ENCODE measurements at regions not wholly inside any gene's neighbourhood (a gene's known extent, or its start where the extent isn't known, plus 50 kb on each side); places are given as distances from the start of the nearest gene placed in this dataset.

DNA sequence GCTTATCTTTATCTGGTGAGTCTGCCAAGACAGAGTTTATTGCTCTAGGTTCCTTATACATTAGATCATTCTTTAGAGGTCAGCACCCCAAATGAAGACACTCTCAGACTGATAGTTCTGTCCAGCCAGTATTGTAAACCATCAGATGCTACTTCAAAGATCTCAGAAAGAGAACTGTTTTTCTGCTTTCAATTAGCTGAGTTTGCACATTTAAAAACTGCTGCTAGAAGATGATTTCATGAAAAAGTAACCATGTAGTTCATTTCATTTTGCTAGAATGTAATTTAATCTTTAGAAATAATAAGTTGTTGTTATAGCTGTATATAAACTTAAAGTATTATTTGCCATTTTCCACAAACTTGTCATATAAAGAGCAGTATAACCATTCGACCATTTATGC, 344.5 kb upstream of the ATP5MC3 start:
- TF ChIP-seq GLIS3 (CRISPR knock-in tag; IDR thresholded peaks at IDR 0.05) (no peak), ZFP3 (CRISPR knock-in tag; IDR thresholded peaks at IDR 0.05) (no peak), TCF4 (CRISPR knock-in tag; IDR thresholded peaks at IDR 0.05; ENCODE audit: borderline replicate concordance) (no peak), ZNF8 (CRISPR knock-in tag; IDR thresholded peaks at IDR 0.05) (no peak), CSDC2 (CRISPR knock-in tag; IDR thresholded peaks at IDR 0.05) (no peak)
- TF ChIP-seq, protein P1, sequence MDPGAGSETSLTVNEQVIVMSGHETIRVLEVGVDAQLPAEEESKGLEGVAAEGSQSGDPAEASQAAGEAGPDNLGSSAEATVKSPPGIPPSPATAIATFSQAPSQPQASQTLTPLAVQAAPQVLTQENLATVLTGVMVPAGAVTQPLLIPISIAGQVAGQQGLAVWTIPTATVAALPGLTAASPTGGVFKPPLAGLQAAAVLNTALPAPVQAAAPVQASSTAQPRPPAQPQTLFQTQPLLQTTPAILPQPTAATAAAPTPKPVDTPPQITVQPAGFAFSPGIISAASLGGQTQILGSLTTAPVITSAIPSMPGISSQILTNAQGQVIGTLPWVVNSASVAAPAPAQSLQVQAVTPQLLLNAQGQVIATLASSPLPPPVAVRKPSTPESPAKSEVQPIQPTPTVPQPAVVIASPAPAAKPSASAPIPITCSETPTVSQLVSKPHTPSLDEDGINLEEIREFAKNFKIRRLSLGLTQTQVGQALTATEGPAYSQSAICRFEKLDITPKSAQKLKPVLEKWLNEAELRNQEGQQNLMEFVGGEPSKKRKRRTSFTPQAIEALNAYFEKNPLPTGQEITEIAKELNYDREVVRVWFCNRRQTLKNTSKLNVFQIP (CRISPR knock-in tag; IDR thresholded peaks at IDR 0.05; ENCODE audit: borderline replicate concordance, low read depth) = no peak
- ATAC-seq = no peak

DNA sequence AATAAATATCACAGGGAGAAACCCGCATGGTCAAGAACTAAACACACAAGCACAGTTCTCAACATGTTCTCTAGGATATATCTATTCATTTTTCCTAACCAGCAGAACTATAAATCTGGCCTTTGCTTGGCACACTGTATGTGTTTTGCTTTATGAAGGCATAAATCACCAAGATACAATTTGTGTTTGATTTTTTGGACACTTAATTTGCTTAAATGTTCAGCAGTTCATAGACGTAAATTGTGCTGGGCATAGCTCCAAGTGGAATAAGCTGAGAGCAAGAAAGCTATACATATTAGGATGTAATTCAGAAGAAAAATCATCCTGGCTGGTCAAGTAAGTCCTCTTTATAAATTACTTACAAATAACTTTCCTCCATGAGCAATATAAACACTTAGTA, 341.5 kb upstream of the ATP5MC3 start:
- TF ChIP-seq, protein P2, sequence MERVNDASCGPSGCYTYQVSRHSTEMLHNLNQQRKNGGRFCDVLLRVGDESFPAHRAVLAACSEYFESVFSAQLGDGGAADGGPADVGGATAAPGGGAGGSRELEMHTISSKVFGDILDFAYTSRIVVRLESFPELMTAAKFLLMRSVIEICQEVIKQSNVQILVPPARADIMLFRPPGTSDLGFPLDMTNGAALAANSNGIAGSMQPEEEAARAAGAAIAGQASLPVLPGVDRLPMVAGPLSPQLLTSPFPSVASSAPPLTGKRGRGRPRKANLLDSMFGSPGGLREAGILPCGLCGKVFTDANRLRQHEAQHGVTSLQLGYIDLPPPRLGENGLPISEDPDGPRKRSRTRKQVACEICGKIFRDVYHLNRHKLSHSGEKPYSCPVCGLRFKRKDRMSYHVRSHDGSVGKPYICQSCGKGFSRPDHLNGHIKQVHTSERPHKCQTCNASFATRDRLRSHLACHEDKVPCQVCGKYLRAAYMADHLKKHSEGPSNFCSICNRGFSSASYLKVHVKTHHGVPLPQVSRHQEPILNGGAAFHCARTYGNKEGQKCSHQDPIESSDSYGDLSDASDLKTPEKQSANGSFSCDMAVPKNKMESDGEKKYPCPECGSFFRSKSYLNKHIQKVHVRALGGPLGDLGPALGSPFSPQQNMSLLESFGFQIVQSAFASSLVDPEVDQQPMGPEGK (CRISPR knock-in tag; IDR thresholded peaks at IDR 0.05; ENCODE audit: borderline replicate concordance) = no peak
- TF ChIP-seq, protein P3, sequence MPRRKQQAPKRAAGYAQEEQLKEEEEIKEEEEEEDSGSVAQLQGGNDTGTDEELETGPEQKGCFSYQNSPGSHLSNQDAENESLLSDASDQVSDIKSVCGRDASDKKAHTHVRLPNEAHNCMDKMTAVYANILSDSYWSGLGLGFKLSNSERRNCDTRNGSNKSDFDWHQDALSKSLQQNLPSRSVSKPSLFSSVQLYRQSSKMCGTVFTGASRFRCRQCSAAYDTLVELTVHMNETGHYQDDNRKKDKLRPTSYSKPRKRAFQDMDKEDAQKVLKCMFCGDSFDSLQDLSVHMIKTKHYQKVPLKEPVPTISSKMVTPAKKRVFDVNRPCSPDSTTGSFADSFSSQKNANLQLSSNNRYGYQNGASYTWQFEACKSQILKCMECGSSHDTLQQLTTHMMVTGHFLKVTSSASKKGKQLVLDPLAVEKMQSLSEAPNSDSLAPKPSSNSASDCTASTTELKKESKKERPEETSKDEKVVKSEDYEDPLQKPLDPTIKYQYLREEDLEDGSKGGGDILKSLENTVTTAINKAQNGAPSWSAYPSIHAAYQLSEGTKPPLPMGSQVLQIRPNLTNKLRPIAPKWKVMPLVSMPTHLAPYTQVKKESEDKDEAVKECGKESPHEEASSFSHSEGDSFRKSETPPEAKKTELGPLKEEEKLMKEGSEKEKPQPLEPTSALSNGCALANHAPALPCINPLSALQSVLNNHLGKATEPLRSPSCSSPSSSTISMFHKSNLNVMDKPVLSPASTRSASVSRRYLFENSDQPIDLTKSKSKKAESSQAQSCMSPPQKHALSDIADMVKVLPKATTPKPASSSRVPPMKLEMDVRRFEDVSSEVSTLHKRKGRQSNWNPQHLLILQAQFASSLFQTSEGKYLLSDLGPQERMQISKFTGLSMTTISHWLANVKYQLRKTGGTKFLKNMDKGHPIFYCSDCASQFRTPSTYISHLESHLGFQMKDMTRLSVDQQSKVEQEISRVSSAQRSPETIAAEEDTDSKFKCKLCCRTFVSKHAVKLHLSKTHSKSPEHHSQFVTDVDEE (CRISPR knock-in tag; IDR thresholded peaks at IDR 0.05) = no peak
- TF ChIP-seq ZC3H10 (CRISPR knock-in tag; IDR thresholded peaks at IDR 0.05) = no peak
- no peak for TF ChIP-seq CSDC2 (CRISPR knock-in tag; IDR thresholded peaks at IDR 0.05)
- TF ChIP-seq ESRRG (CRISPR knock-in tag; IDR thresholded peaks at IDR 0.05) = no peak
- TF ChIP-seq RARB (CRISPR knock-in tag; IDR thresholded peaks at IDR 0.05) = no peak
- TF ChIP-seq OSR1 (CRISPR knock-in tag; IDR thresholded peaks at IDR 0.05) = no peak
- no peak for TF ChIP-seq GLIS3 (CRISPR knock-in tag; IDR thresholded peaks at IDR 0.05)
- no peak for TF ChIP-seq TOX (CRISPR knock-in tag; IDR thresholded peaks at IDR 0.05; ENCODE audit: borderline replicate concordance)
- no peak for TF ChIP-seq ARNTL (CRISPR knock-in tag; IDR thresholded peaks at IDR 0.05; ENCODE audit: borderline replicate concordance, low read depth)
- TF ChIP-seq ZNF8 (CRISPR knock-in tag; IDR thresholded peaks at IDR 0.05) = no peak
- no peak for TF ChIP-seq ZNF70 (CRISPR knock-in tag; IDR thresholded peaks at IDR 0.05)
- no peak for TF ChIP-seq PPARA (CRISPR knock-in tag; IDR thresholded peaks at IDR 0.05; ENCODE audit: borderline replicate concordance)
- no peak for TF ChIP-seq ZNF565 (CRISPR knock-in tag; conservative IDR thresholded peaks at IDR 0.05; ENCODE audit: low read depth)
- no peak for TF ChIP-seq BACH2 (CRISPR knock-in tag; IDR thresholded peaks at IDR 0.05; ENCODE audit: borderline replicate concordance)
- no peak for TF ChIP-seq SNAI2 (CRISPR knock-in tag; IDR thresholded peaks at IDR 0.05)
- no peak for TF ChIP-seq ISL1 (CRISPR knock-in tag; IDR thresholded peaks at IDR 0.05)
- TF ChIP-seq TCF4 (CRISPR knock-in tag; IDR thresholded peaks at IDR 0.05; ENCODE audit: borderline replicate concordance) = no peak
- TF ChIP-seq ZFP30 (CRISPR knock-in tag; IDR thresholded peaks at IDR 0.05) = no peak
- no peak for ATAC-seq

DNA sequence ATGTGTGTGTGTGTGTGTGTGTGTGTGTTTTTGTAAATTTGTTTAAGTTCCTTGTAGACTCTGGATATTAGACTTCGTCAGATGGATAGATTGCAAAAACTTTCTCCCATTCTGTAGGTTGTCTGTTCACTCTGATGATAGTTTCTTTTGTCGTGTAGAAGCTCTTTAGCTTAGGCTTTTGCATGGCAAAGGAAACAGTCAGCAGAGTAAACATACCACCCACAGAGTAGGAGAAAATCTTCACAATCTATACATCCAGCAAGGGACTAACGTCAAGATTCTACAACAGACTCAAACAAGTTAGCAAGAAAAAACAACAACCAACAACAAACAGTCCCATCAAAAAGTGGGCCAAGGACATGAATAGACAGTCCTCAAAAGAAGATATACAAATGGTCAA, 336.7 kb upstream of the ATP5MC3 start:
- no peak for ATAC-seq
- TF ChIP-seq, protein P4, sequence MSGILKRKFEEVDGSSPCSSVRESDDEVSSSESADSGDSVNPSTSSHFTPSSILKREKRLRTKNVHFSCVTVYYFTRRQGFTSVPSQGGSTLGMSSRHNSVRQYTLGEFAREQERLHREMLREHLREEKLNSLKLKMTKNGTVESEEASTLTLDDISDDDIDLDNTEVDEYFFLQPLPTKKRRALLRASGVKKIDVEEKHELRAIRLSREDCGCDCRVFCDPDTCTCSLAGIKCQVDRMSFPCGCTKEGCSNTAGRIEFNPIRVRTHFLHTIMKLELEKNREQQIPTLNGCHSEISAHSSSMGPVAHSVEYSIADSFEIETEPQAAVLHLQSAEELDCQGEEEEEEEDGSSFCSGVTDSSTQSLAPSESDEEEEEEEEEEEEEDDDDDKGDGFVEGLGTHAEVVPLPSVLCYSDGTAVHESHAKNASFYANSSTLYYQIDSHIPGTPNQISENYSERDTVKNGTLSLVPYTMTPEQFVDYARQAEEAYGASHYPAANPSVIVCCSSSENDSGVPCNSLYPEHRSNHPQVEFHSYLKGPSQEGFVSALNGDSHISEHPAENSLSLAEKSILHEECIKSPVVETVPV (CRISPR knock-in tag; IDR thresholded peaks at IDR 0.05) = no peak

DNA sequence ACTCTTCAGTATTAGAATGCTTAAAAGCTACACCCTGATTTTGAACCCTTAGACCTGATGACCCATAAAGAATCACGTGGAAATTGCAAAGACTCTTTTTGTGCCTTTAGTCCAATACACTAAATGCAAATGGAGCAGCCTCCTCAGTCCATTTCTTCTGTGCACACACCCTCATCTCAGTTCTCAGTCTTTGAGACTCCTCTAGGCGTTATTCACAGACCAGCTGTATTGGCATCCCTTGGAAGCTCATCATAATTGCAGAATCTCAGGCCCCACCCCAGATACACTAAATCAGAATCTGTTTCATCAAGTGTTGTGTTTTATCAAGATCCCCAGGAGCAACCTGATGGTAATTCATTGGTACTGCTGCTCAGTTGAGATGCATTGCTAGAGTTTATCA, 335.0 kb upstream of the ATP5MC3 start:
- no peak for TF ChIP-seq ARNTL (CRISPR knock-in tag; IDR thresholded peaks at IDR 0.05; ENCODE audit: borderline replicate concordance, low read depth)
- TF ChIP-seq, protein P1 (CRISPR knock-in tag; IDR thresholded peaks at IDR 0.05; ENCODE audit: borderline replicate concordance, low read depth) = no peak
- no peak for TF ChIP-seq ESRRG (CRISPR knock-in tag; IDR thresholded peaks at IDR 0.05)
- TF ChIP-seq TOX (CRISPR knock-in tag; IDR thresholded peaks at IDR 0.05; ENCODE audit: borderline replicate concordance) = no peak
- no peak for ATAC-seq
